ENCODE measurements at regions not wholly inside any gene's neighbourhood (a gene's known extent, or its start where the extent isn't known, plus 50 kb on each side); places are given as distances from the start of the nearest gene placed in this dataset.

- H3K9me3 ChIP-seq (ENCODE audit: control insufficient read depth, insufficient read depth, low read depth, low read length), result no peaks in the 10 kb centered on the region
- ChIA-PET CTCF (no interaction called here), POLR2A (no interaction called here)
- TF ChIP-seq ZBTB6 (tag by site-specific recombination; IDR thresholded peaks at IDR 0.05), result no peak
- TF ChIP-seq ZNF274 (IDR thresholded peaks at IDR 0.05; ENCODE audit: low read length), result no peak
- no peak for TF ChIP-seq ZNF274 (tag by site-specific recombination; IDR thresholded peaks at IDR 0.05; ENCODE audit: borderline replicate concordance)
- no peak for TF ChIP-seq PRDM1 (tag by site-specific recombination; IDR thresholded peaks at IDR 0.05)
- TF ChIP-seq CTCF (tag by site-specific recombination; IDR thresholded peaks at IDR 0.05), result no peak
- TF ChIP-seq ZNF239 (tag by site-specific recombination; IDR thresholded peaks at IDR 0.05), result no peak
- TF ChIP-seq ZSCAN16 (tag by site-specific recombination; IDR thresholded peaks at IDR 0.05), result no peak
- no peak for TF ChIP-seq ZNF10 (tag by site-specific recombination; IDR thresholded peaks at IDR 0.05)
- no peak for TF ChIP-seq ZNF157 (tag by site-specific recombination; IDR thresholded peaks at IDR 0.05)
- TF ChIP-seq ZNF670 (tag by site-specific recombination; IDR thresholded peaks at IDR 0.05; ENCODE audit: low read depth), result no peak
- no peak for TF ChIP-seq ZNF561 (tag by site-specific recombination; IDR thresholded peaks at IDR 0.05; ENCODE audit: borderline replicate concordance)
- TF ChIP-seq TRIM28 (IDR thresholded peaks at IDR 0.05; ENCODE audit: borderline replicate concordance, low read length), result no peak
- no peak for TF ChIP-seq IKZF3 (tag by site-specific recombination; IDR thresholded peaks at IDR 0.05)
- no peak for TF ChIP-seq ZNF549 (tag by site-specific recombination; IDR thresholded peaks at IDR 0.05)
- TF ChIP-seq ZNF560 (tag by site-specific recombination; IDR thresholded peaks at IDR 0.05; ENCODE audit: borderline replicate concordance), result no peak
- TF ChIP-seq ZNF169 (tag by site-specific recombination; IDR thresholded peaks at IDR 0.05), result no peak
- no peak for TF ChIP-seq ZBTB11 (tag by site-specific recombination; conservative IDR thresholded peaks at IDR 0.05; ENCODE audit: low read depth)
- TF ChIP-seq ZNF24 (tag by site-specific recombination; IDR thresholded peaks at IDR 0.05), result no peak
- no peak for TF ChIP-seq KLF7 (tag by site-specific recombination; IDR thresholded peaks at IDR 0.05; ENCODE audit: borderline replicate concordance)
- TF ChIP-seq ZNF18 (tag by site-specific recombination; IDR thresholded peaks at IDR 0.05), result no peak
- H3K4me3 ChIP-seq (ENCODE audit: low read depth, low read length), result no peak overlapping the region
- 0 out of 2 replicates have a peak, but pooled peaks cover 2% of the 10 kb centered on the region for H3K4me1 ChIP-seq (ENCODE audit: control insufficient read depth, insufficient read depth, low read length)
- H3K36me3 ChIP-seq (ENCODE audit: control insufficient read depth in 2 of 2, insufficient read depth in 1 of 2, low read length in 2 of 2), result no peaks in the 10 kb centered on the region
- no peak overlapping the region for H3K27ac ChIP-seq (ENCODE audit: extremely low read depth, low read depth, low read length)
Observed at GRCh38 chr2:139514951-139515350, 734.8 kb upstream of the NXPH2 start.
